IMR-90 (cell line): ENCODE measurements at regions not wholly inside any gene's neighbourhood (a gene's known extent, or its start where the extent isn't known, plus 50 kb on each side); places are given as distances from the start of the nearest gene placed in this dataset.

Source experiments
- CEBPB ChIP-seq: IDR thresholded peaks from 2 replicates; pipeline ENCODE4 v1.6.1; 2012; ENCODE audit warnings: low read depth, low read length, improper control_type of control experiment
- CTCF ChIP-seq: conservative IDR thresholded peaks from 2 replicates; pipeline ENCODE4 v1.5.1; 2012; ENCODE audit warnings: mild to moderate bottlenecking, low read depth, low read length, improper control_type of control experiment
- MAFK ChIP-seq: IDR thresholded peaks from 2 replicates; pipeline ENCODE4 v1.6.1; 2012; ENCODE audit warnings: low read depth, low read length, improper control_type of control experiment
- POLR2A ChIP-seq: IDR thresholded peaks from 2 replicates; pipeline ENCODE4 v1.6.1; 2012; ENCODE audit warnings: mild to moderate bottlenecking, low read depth, low read length
- USF2 ChIP-seq: fragments of 150-350 bp; IDR thresholded peaks from 2 replicates; pipeline ENCODE4 v1.6.1; 2017; ENCODE audit warnings: mild to moderate bottlenecking, antibody characterized with exemption, low read length, low read depth

- no peak for TF ChIP-seq CTCF
- TF ChIP-seq POLR2A = no peak
- TF ChIP-seq USF2 = no peak
- TF ChIP-seq MAFK = no peak
- no peak for TF ChIP-seq CEBPB
These were observed 52.6 kb upstream of the GPCPD1 start for GRCh38 chr20:5663396-5663795.
